ENCODE measurements at regions not wholly inside any gene's neighbourhood (a gene's known extent, or its start where the extent isn't known, plus 50 kb on each side); places are given as distances from the start of the nearest gene placed in this dataset.

- TF ChIP-seq CTCF (IDR thresholded peaks at IDR 0.05) (no peak), POLR2A (IDR thresholded peaks at IDR 0.05) (no peak)
Observed at GRCh38 chr18:51757255-51757924, 559.9 kb upstream of the MEX3C start.
